Stimulated activated CD8-positive, alpha-beta memory T cell treated with anti-CD3 and anti-CD28 coated beads, Interleukin-2, amount 100 ng/mL, for 48 hours (primary cell): ENCODE measurements at regions not wholly inside any gene's neighbourhood (a gene's known extent, or its start where the extent isn't known, plus 50 kb on each side); places are given as distances from the start of the nearest gene placed in this dataset.
A peak's percentile ranks its signal among the peaks of the same experiment; 100 is the strongest.

Experiments used
- DNase-seq, 2 donors: peaks; one replicate each; pipeline ENCODE4 v3.0.0-alpha.2; 2020; ENCODE audit warnings: low read depth in 2 of 2

DNA sequence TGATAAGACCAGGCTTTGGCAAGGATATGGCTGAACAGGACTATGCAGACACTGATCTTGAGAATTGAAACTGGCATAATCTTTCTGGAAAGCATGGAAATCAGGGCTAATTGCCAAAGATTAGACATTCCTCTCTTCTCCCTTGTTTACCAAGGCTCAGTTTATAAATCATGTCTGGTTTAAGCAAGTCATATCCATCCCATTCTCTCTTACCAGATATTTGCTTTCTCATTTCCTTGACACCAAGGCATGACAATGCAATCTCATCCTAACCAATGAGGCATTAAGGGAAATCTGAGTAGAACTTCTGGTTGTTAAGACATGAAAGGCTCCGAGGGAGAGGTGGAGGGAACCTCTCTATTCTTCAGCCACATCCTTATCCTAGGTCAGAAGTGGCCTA, 110.3 kb upstream of the CEP85L start:
- no peak for DNase-seq

DNA sequence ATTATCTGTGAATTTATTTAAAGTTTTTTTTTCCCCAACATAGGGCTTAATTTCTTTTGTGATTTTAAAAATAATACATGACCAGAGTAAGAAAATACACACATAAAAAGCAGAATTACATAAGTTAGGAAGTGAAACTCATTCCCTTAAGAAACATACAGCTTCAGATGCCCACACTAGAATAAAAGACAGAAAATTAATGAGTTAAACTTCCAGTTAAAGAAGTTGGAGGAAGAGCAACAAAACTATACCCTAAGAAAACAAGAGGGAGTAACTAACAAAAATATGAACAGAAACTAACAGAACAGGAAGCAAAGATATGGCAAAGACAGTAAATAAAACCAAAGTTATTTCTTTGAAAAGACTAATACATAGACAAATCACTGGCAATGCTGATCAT, 107.6 kb upstream of the CEP85L start:
- DNase-seq = no peak

DNA sequence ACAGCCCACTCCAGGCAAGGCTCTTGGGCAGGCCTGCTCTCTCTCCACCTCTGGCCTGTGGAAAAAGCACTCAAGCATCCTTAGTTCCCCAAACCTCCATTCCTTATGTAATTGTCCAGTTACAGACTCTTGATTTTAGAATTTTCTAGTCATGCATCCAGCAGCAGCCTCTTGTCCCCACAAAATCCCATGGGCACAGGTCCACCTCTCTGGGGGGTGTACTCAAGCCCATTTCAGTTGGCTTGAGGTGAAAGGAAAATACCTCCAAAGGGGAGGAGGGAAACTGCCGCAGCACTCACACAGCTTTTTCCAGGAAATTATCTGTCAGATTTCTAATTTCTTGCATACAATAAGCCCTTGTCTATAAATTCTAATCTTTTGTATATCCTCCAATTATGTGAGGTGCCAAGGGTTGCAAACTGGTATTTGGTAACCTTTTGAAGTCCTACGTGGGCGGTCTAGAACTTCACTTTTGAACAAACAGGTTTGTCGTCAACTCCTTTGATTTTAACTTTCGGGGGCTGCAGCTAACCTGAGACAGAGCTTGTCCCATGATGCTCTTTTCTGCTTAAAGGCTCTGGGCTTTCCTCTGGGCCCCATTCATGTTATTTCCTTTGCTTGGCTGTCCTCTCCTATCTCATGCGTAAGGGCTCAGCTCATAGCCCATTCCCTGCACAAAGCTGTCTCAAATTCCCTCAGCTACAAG, 104.7 kb upstream of the CEP85L start:
- DNase-seq = no peak

DNA sequence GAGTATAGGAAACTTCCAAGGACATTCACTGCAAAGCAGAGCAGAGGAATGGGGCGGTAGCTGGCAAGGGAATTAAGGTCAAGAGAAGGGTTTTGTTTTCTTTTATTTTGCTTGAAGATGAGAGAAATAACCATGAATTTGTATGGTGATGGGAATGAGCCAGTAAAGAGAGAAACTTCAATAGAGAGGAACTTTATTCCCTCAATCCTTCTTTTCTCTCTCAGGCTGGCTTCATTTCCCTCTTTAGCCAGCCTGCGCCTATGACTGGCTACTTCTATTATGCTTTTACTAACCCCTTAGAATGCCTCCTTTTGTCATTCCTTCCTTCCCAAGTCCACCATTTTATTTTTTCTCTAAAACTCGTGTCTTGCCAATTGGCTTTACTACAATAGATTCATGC, 101.4 kb upstream of the CEP85L start:
- no peak for DNase-seq

DNA sequence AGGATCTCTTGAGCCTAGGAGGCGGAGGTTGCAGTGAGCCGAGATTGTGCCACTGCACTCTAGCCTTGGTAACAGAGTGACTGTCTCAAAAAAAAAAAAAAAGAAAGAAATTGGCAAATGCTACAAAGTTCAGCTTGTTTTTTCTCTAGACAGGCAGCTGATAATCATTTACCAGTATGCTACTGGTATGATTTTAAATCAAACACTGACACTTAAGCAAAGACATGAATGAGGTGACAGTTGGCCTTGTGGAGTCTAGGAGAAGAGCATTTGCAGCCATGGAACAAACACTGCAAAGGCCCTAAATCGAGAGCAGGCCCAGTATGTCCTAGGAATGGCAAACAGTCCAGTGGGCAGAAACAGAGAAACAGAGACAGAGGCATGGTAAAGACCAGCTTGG, 99.7 kb upstream of the CEP85L start:
- DNase-seq = no peak

DNA sequence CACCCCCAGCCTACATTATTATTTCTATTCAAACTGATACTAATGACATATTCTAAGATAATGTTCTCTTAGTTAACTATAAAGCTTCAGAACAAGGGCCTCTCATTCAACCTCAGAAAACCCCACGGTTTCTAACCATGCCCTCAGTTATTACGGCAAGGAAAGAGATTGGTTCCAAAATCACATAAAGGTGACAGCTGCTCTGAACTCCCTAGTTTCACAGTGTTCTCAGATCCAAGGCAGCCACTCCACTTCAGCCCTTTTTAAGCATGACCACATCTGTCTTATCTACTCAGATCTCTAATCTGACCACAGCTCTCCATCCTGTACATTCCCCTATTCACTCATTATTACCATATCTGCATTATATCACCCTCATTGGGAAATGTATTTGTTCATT, 98.8 kb upstream of the CEP85L start:
- DNase-seq = no peak

DNA sequence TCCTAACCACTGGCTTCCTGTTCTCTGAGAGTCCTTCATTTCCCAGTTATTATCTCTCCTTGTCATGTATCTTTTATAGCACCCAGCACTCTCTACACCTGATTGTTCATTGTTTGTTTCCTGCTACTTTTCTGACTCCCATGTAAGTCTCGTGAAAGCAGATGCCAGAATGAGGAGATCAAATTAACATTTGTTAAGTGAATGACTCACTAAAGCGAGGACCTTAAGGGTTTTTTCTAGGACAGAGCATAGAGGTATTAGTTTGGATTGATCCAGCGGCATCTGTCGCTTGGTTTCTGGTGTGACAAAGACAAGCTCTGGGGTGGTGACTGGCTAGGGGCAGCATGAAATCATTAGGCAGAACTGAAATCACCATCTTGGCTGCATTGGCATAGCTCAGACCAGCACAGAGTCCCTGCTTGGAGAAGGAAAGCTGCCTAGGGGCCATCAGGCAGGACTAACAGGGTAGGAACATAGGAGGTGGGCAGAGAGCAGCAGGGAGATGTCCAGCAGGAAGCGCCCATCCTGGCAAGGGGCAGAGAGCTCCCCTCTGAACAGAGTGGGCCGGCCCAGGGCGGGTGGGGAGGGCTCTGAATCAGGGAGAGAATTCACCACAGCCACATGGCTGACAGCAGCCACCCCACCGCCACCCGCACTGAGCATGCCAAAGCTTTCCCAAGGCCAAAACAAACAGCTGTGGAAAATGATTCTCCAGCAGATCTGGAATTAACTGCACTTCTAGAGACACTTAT, 97.1 kb upstream of the CEP85L start:
- no peak for DNase-seq

DNA sequence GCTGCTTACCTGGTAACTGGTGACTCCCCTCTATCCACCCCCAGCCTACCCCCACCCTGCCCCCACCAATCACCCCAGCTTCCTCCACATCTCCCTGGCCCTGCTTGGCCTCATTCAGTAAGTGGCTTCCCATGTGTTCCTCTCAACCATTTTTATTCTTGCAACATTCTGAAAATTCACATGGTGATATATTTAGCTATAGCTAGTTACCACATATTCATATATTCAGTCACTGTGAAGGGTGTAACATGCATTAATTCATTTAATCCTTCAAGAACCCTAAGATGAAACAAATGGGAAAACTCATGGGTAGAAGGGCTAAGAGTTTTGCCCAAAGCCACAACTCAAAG, 95.4 kb upstream of the CEP85L start:
- DNase-seq = no peak

DNA sequence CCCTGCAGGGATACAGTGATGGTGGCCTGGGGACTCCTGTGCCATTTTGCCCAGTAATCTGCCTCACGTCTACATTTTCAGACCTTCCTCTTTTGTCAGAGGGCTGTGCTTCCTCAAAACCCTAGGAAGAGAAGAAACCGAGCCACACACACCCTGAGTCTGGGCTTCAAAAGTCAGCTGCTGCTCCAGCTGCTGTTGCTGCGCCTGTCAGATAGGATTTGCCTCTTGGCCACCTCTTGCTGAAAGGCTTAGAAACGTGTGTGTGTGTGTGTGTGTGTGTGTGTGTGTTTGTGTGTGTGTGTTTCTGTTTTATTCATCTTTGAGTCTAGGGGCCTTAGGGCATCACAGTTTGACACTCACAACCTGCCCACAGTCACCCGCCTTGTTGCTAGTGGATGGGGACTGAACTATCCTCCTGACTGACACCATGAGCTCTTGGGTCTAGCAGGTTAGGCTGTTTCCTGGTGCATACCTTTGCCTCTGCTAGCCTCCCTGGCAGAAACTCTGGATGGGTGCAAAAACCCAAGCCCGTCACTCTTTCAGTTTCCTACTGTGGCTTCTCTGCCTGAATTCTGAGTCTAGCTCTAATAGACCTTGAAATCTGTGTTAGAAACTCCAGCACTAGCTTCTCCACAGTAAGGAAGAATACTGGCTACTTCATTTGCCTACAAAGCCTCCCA, 94.9 kb upstream of the CEP85L start:
- DNase-seq = no peak

DNA sequence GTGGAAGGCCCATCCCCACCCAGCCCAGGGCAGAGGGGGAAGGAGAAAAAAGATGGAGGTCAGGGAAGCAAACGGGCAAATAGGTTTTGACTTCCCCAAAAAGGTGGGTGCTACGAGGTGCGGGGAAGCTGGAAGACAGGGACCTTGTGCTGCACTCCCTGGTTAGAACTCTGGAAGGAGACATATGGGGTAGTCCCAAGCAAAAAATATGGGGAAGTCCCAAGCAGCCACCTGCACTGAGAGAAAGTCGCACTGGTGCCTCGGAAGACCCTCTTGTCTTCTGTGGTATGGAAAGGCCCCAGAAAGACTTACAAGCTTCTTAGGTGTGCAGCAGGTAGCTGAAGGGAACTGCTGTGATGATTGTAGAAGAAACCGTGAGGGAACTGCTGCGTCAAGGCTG, 93.8 kb upstream of the CEP85L start:
- no peak for DNase-seq

DNA sequence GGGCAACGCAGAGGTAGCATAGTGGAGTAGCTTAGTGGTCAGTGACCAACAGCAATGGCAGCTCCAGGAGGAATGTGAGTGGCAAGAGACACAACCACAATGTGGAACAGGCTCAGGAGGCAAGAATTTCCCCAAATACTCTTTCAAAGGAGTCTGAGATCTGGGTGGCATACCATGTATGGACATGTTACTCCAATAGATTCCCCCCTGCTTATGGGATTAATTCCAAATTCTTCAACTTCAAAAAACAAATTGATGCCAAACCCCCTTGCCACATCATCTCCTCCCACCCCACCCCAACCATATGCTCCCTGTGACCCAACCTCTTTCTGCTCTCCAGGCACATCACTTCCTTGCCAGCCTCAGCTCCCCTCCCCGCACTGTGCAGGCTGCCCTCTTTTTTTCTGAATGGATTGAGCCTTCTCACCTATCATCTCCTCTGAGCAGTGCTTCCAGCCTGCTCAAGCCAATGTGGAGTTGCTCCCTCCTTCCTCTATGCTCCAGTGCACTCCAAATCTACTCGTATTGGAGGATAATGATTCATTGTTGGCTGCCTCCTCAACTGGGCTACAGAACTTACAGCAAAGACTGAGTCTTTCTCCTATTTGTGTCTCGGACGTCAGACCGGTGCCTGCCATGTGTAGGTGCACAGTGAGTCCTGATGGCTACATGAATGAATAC, 93.0 kb upstream of the CEP85L start:
- no peak for DNase-seq

DNA sequence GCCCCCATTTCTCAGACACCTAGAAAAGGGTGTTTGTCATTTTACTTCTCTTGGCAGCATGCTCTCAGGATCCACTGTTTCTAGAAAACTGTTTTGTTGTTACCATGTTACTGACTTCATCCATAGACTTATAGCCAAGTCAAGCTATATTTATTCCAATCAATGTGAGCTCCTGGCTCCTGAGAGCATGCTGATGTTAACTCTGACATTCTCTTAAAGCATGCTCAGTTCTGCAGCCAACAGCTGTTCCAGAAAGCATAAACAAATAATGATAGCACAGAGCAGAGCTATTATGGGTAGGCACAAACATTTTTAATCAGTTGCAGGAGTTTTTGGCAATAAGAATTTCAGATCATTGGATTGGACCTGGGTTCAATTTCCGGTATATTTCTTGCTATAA, 92.4 kb upstream of the CEP85L start:
- no peak for DNase-seq

DNA sequence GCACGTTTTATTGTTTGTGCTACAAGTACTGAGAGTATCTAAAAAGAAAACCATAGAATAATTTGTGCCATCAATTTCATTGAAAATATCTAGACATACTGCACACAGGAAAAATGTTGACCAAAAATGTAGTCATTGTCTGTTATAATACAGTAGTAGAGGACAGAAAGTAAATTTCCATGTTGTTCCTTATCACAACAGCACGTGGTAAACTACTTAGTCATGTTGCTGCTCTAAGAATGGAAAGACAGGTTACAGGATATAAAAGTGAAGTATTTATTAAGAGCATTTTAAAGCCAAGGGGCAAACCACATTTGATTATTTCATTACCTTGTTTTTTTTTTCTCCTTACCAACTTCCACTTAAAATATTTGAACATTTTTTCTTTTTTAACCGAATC, 89.0 kb upstream of the CEP85L start:
- DNase-seq = no peak

DNA sequence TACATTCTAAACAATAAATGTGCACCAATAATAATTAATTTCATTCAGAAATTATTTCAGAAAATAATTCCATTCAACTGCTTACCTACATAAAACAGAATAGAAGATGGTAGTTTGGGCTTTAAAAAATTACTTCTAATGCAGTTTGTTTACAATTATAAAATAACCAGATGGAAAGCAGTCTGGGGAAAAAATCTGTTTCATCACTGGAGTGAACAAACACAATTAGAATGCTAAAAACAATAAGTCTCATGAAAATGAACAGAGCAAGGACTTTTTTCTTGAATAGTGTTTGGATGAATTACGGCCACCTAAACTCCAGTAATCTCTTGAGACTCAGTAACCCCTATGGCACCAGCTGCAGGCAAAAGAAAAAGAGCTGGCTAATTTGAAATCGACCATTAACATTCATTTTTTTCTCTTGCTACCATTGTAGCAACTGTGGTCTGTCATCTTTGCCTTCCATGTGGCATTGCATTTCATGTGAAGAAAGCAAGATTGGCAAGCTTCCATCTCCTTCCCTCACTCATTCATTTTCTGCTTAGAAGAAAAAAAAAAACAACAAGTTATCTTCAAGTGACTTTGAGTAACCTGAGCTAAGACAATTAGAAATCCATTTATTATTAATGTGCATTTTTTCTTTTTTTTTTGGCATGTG, 88.4 kb upstream of the CEP85L start:
- DNase-seq = no peak

DNA sequence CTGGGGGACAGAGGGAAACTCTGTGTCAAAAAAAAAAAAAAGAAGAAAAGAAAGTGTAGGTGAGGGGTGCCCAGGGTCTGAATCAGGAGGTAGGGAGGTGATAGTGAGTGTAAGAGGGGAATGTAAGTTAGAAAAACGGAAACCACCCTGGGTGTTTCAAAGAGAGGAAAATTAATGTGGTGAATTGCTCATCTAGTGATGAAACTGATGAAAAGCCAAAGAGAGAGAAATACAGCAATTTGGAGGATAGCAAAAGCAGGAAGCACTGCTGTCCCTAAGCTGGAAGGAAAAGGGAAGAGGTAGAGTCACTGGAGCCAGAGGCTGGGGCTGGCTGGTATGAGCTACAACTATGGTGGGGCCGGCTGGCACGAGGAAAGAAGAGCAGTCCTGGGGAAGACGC, 85.0 kb upstream of the CEP85L start:
- DNase-seq = no peak

DNA sequence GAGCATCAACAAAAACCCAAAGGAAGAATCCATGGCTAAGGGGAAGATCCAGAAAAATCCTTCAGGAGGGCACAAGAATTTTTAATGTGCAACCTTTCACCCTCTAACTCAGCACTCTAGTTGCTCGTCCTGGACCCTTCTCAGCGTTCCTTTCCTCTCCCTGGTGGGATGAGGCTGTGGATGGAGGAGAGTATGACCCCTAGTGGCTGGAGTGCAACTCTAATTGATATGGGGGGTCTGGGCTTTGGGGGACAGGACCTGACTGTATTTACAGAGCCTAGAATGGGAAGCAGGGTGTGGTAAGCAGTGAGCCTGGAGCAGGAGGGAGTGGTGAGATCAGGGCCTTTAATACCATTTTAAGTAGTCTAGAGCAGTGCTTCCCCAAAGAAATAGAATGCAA, 83.9 kb upstream of the CEP85L start:
- DNase-seq = no peak

DNA sequence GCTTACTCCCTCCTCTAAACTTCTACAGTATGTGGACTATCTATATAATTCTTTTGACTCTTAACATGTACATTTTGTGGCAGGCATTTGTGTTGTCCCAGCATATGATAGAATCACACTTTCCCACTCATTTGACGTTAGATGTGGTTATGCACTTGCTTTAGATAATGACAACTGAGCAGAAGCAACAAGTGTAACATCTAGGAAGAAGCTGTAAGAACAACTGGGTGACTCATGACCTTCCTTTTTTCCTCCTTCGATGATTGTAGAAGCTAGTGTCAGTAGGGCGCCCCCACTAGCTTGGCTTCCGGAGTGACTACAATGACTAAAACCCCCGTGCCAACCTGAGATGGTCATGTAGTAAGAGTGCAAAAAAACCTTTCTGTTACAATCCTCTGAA, 74.6 kb upstream of the CEP85L start:
- peak; percentile 48 to 62 for DNase-seq

DNA sequence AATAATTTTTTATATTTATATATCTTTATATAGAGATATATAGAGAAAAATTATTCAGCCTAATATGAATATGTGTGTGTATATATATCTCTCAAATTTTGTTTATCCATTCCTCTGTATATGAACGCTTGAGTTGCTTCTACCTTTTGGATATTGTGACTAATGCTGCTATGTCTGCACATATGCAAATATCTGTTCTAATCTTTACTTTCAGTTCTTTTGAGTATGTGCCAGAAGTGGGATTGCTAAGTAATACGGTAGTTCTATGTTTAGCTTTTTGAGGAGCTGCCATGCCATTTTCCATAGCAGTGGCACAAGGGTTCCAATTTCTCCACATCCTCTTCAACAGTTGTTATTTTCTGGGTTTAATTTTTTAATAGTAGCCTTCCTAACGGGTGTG, 72.8 kb upstream of the CEP85L start:
- DNase-seq = no peak

DNA sequence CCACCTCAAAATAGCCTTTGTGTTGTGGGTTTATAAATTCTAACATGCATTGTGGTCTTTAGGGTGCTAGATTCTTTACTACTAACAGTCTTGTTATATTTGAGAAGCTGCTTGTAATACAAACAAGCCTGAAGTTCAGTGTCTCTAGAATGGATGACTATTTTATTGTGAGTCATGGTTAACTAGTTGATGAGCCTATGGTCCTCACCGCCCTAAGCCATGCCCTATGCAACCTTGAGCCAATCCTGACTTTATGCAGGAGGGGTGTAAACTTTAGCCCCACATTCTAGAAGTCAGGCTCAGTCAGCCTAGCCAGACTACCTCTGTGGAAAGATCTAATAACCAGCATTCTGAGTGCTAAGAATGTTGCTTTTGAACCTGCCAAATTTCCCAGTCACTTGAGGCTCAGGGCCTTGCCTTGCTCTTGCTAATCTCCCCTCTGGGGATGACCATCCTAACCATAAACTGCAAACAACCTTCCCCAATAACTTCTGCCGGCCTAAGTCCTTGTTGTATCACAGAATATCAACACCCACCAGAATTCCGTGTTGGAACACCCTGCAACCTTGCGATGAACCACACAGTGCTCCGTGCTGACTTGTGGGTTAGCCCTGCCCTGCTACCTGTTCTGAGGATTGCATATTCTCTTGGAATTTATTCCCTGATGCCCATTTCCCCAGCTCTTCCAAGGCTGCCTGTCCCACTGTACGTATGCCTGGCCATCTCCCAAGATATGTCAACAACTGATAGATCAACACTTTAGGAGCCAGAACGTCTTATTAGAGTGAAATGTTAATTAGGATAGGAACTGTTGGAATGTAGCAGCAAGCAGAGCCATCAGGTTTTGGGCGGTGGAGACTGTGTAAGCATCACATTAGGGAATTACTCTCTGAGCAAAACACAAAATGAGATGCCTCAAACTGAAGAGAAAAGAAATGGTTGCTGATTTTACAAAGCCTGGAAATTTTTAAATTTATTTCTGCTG, 71.7 kb upstream of the CEP85L start:
- DNase-seq = no peak

DNA sequence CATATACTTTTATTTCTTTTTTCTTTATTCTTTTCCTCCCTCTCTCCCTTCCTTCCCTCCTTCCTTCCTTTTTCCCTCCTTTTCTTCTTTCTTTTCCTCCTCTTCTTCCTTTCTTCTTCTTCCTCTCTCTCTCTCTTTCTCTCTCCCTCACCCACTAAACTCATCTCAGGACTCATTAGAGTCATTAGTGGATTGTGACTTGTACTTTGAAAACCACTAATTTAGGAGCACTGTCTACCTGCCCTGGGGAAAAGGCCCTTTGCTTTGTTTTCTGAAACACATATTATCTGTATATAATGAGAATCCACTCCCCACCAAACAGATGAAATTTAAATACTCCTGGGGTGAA, 68.7 kb upstream of the CEP85L start:
- DNase-seq = no peak
